ENCODE measurements at regions not wholly inside any gene's neighbourhood (a gene's known extent, or its start where the extent isn't known, plus 50 kb on each side); places are given as distances from the start of the nearest gene placed in this dataset.

DNA sequence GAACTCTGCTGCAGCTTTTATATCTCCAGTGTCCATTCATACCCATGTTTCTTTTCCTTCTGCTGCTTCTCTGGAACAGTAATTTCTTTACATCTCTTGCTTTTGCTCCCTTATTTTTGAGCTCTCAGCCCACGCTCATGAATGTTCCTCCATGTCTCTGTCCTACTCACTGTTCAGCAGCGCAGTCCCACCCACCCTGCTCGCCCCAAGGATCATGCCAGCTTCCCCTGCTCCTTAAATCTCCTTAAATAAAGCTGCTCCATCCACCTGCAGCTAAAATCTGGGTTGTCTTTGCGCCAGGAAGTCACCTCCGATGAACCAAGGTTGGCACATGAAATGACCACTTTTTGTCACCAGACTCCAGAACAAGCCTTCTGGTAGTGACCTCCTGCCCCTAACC lies 201.1 kb upstream of the RGS6 start:
- no peaks in the 10 kb centered on the region for H3K27me3 Mint-ChIP-seq (ENCODE audit: insufficient read depth)
- H3K27ac Mint-ChIP-seq = no peak overlapping the region
- intact Hi-C loops (cut with micrococcal nuclease) = no loop called here
- H3K9me3 Mint-ChIP-seq = no peaks in the 10 kb centered on the region
- H3K4me3 Mint-ChIP-seq = no peak overlapping the region
- H3K4me1 Mint-ChIP-seq (ENCODE audit: low read depth) = no peaks in the 10 kb centered on the region
- peaks cover 56% of the 10 kb centered on the region for H3K36me3 Mint-ChIP-seq (ENCODE audit: low read depth)
- DNase-seq (ENCODE audit: low spot score) = no peak

- H3K9me3 Mint-ChIP-seq = no peaks in the 10 kb centered on the region
- no peak overlapping the region for H3K4me3 Mint-ChIP-seq
- no peaks in the 10 kb centered on the region for H3K4me1 Mint-ChIP-seq (ENCODE audit: low read depth)
- no peak for DNase-seq (ENCODE audit: low spot score)
- intact Hi-C loops (cut with micrococcal nuclease) = no loop called here
- H3K27me3 Mint-ChIP-seq (ENCODE audit: insufficient read depth) = no peaks in the 10 kb centered on the region
- H3K27ac Mint-ChIP-seq = no peak overlapping the region
- peaks cover 67% of the 10 kb centered on the region for H3K36me3 Mint-ChIP-seq (ENCODE audit: low read depth)
Measured at GRCh38 chr14:71733210-71733883, 198.9 kb upstream of the RGS6 start.

GRCh38 chr14:71734076-71734475 lies 198.2 kb upstream of the RGS6 start:
- Mint-ChIP-seq H3K4me3 (no peak overlapping the region), H3K27ac (peak overlapping the region; percentile 72)

GRCh38 chr14:71734885-71735284 lies 197.3 kb upstream of the RGS6 start:
- H3K27ac Mint-ChIP-seq = no peak overlapping the region
- no peaks in the 10 kb centered on the region for H3K4me1 Mint-ChIP-seq (ENCODE audit: low read depth)
- intact Hi-C loops (cut with micrococcal nuclease) = no loop called here
- no peaks in the 10 kb centered on the region for H3K27me3 Mint-ChIP-seq (ENCODE audit: insufficient read depth)
- no peak overlapping the region for H3K4me3 Mint-ChIP-seq
- H3K9me3 Mint-ChIP-seq = no peaks in the 10 kb centered on the region
- peaks cover 66% of the 10 kb centered on the region for H3K36me3 Mint-ChIP-seq (ENCODE audit: low read depth)
- DNase-seq (ENCODE audit: low spot score) = no peak

More at GRCh38 chr14:71734076-71734475, 198.2 kb upstream of the RGS6 start:
- no peaks in the 10 kb centered on the region for H3K9me3 Mint-ChIP-seq
- intact Hi-C loops (cut with micrococcal nuclease) = no loop called here
- H3K36me3 Mint-ChIP-seq (ENCODE audit: low read depth) = peaks cover 69% of the 10 kb centered on the region
- no peaks in the 10 kb centered on the region for H3K4me1 Mint-ChIP-seq (ENCODE audit: low read depth)
- no peak for DNase-seq (ENCODE audit: low spot score)
- H3K27me3 Mint-ChIP-seq (ENCODE audit: insufficient read depth) = no peaks in the 10 kb centered on the region

GRCh38 chr14:71737760-71738159 lies 194.5 kb upstream of the RGS6 start:
- no peaks in the 10 kb centered on the region for H3K4me1 Mint-ChIP-seq (ENCODE audit: low read depth)
- H3K9me3 Mint-ChIP-seq = no peaks in the 10 kb centered on the region
- DNase-seq (ENCODE audit: low spot score) = no peak
- peaks cover 47% of the 10 kb centered on the region for H3K36me3 Mint-ChIP-seq (ENCODE audit: low read depth)
- intact Hi-C loops (cut with micrococcal nuclease) = no loop called here
- H3K27me3 Mint-ChIP-seq (ENCODE audit: insufficient read depth) = peaks cover 1% of the 10 kb centered on the region
- H3K27ac Mint-ChIP-seq = no peak overlapping the region
- no peak overlapping the region for H3K4me3 Mint-ChIP-seq

DNA sequence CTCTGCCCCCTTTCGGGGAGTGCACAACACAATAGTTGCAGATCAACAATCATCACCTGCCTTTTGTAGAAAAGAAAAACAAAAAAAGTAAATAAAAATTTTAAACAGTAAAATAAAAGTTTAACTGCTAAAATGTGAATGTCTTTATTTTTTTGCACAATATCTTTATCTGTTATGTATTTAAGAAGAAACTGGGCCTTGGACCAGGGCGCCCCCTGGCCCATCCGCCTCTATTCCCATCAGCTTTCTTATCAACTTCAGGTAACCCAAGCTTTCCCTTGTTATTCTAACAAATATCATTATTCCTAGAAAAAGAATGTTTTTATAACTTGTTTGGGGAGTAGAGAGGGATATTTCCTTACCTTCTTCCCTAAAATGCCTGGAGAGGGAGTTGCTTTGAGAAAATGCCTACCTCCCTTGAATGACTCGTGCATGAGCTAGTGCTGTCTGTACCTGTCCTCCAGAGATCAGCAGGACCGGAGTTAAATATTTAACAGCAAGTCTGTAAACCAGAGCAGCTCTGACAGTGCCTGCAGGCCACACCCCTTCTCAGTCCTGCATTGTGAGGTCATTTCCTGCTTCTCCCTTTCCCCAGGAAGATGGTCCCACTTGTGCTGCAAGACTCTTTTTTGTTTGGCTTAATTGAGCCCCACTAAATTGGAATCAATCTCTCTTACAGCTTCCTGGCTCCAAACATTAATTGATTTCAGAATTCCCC lies 192.8 kb upstream of the RGS6 start:
- peaks cover 1% of the 10 kb centered on the region for H3K27me3 Mint-ChIP-seq (ENCODE audit: insufficient read depth)
- peaks cover 34% of the 10 kb centered on the region for H3K36me3 Mint-ChIP-seq (ENCODE audit: low read depth)
- H3K27ac Mint-ChIP-seq = no peak overlapping the region
- no peaks in the 10 kb centered on the region for H3K9me3 Mint-ChIP-seq
- no peak for DNase-seq (ENCODE audit: low spot score)
- H3K4me3 Mint-ChIP-seq = no peak overlapping the region
- no peaks in the 10 kb centered on the region for H3K4me1 Mint-ChIP-seq (ENCODE audit: low read depth)
- intact Hi-C loops (cut with micrococcal nuclease) = no loop called here

DNA sequence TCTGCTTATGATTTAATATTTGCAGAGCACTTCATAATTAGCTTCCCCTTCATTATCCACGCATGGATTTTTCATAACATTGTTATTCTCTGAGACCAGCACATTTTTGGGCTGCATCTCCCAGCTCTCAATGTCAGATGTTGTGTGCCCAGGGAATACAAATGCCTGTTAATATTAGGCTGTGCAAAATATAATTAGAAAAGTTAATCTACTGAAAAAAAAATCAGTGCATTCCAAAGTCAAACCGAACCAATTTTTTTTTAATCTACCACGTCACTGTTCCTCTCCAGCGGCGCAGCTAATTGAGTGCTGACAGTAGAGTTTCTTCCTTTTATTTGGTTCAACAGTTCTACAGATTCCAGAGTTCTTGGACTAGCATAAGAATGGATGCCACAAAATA lies 191.0 kb upstream of the RGS6 start:
- Mint-ChIP-seq H3K4me1 (ENCODE audit: low read depth) (no peaks in the 10 kb centered on the region), H3K27ac (no peak overlapping the region), H3K9me3 (peaks cover 2% of the 10 kb centered on the region), H3K27me3 (ENCODE audit: insufficient read depth) (peaks cover 1% of the 10 kb centered on the region), H3K4me3 (no peak overlapping the region), H3K36me3 (ENCODE audit: low read depth) (peaks cover 23% of the 10 kb centered on the region)
- no peak for DNase-seq (ENCODE audit: low spot score)
- intact Hi-C loops (cut with micrococcal nuclease) = no loop called here

DNA sequence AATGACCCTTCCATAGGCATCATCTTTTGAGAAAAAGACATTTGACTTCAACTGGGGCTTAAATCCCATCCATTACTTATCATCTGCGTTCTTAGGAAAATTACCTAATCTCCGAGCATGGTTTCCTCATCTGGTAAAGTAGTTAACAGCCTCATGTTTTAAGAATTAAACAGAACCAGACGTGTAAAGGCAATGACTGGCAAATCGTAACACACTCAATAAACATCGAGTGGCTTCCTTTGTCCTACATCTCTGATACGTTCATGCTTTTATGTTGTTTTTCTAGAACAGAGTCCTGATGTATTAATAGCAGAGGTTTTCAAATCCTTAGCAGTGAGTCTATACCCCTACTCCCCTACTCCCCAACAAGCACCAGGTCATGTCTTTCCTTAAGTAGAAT lies 189.7 kb upstream of the RGS6 start:
- Mint-ChIP-seq H3K4me1 (ENCODE audit: low read depth) (no peaks in the 10 kb centered on the region), H3K9me3 (peaks cover 11% of the 10 kb centered on the region), H3K36me3 (ENCODE audit: low read depth) (peaks cover 14% of the 10 kb centered on the region), H3K4me3 (no peak overlapping the region), H3K27ac (no peak overlapping the region), H3K27me3 (ENCODE audit: insufficient read depth) (peaks cover 1% of the 10 kb centered on the region)
- no peak for DNase-seq (ENCODE audit: low spot score)
- intact Hi-C loops (cut with micrococcal nuclease) = no loop called here

- peaks cover 1% of the 10 kb centered on the region for H3K4me1 Mint-ChIP-seq (ENCODE audit: low read depth)
Measured at GRCh38 chr14:71745072-71745471, 187.2 kb upstream of the RGS6 start.

DNA sequence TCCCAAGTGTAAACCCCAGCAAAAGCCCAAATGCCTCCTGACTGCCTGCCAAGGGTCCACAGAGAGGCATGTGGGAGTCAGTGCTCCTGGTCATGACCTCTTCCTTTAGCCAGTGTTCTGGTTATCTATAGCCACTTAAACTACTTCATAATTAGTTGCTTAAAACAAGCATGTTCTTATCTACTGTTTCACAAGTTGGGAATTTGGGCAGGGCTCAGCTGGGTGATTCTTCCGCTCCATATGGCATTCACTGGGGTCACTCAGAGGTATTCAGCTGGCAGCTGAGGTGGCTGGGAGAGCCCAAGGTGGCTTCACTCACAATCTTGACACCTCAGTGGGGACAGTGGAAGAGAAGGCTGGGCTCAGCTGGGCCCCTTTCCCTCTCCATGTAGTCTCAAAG lies 184.0 kb upstream of the RGS6 start:
- intact Hi-C loops (cut with micrococcal nuclease) = no loop called here
- Mint-ChIP-seq H3K36me3 (ENCODE audit: low read depth) (peaks cover 3% of the 10 kb centered on the region), H3K27me3 (ENCODE audit: insufficient read depth) (peaks cover 6% of the 10 kb centered on the region), H3K4me1 (ENCODE audit: low read depth) (peaks cover 17% of the 10 kb centered on the region), H3K4me3 (no peak overlapping the region), H3K9me3 (peaks cover 30% of the 10 kb centered on the region), H3K27ac (no peak overlapping the region)
- no peak for DNase-seq (ENCODE audit: low spot score)

More at GRCh38 chr14:71745072-71745471, 187.2 kb upstream of the RGS6 start:
- H3K9me3 Mint-ChIP-seq = peaks cover 30% of the 10 kb centered on the region
- peaks cover 9% of the 10 kb centered on the region for H3K36me3 Mint-ChIP-seq (ENCODE audit: low read depth)
- no peak overlapping the region for H3K4me3 Mint-ChIP-seq
- H3K27me3 Mint-ChIP-seq (ENCODE audit: insufficient read depth) = peaks cover 1% of the 10 kb centered on the region
- H3K27ac Mint-ChIP-seq = no peak overlapping the region
- DNase-seq (ENCODE audit: low spot score) = no peak
- intact Hi-C loops (cut with micrococcal nuclease) = no loop called here

DNA sequence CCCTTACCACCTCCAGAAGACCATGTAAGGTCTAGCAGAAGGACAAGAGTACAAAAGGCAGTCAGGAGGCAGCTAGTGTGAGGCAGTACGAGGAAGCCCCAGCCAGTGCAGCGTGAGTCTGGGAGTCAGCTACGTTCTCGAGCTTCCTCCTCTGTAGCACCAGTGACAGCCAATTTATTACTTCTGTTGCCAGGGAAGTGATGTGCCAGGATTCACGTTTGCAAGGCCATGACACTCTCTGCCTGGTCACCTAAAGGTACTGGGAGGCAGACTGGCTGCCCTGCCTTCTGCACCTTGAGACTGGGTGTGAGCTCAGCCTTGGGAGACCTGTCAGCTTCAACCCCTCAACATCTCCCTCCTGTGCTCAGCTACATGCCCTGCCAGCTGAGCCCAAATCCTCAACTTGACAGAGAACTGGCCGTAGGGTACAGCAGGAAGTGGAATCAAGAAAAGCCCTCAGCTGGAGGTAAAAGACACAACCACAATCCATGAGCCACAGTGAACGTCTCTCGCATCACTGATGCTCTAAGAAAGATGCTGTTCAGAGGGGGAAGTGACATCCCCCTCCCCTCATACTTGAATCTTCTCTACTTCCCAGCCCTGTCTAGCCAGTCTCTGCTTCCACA lies 182.5 kb upstream of the RGS6 start:
- intact Hi-C loops (cut with micrococcal nuclease) = loop anchor here (5.0 kb wide), 1 partner anchor 342 kb away; no protein-coding TSS in a partner anchor
- Mint-ChIP-seq H3K27ac (no peak overlapping the region), H3K27me3 (ENCODE audit: insufficient read depth) (peaks cover 6% of the 10 kb centered on the region), H3K9me3 (peaks cover 30% of the 10 kb centered on the region), H3K36me3 (ENCODE audit: low read depth) (peaks cover 3% of the 10 kb centered on the region), H3K4me1 (ENCODE audit: low read depth) (peaks cover 18% of the 10 kb centered on the region), H3K4me3 (no peak overlapping the region)
- DNase-seq (ENCODE audit: low spot score) = no peak

GRCh38 chr14:71751264-71751663 lies 181.0 kb upstream of the RGS6 start:
- Mint-ChIP-seq H3K27ac (no peak overlapping the region), H3K4me1 (ENCODE audit: low read depth) (peaks cover 18% of the 10 kb centered on the region), H3K36me3 (ENCODE audit: low read depth) (peaks cover 3% of the 10 kb centered on the region), H3K4me3 (no peak overlapping the region), H3K27me3 (ENCODE audit: insufficient read depth) (peaks cover 11% of the 10 kb centered on the region), H3K9me3 (peaks cover 27% of the 10 kb centered on the region)
- no peak for DNase-seq (ENCODE audit: low spot score)
- intact Hi-C loops (cut with micrococcal nuclease) = loop anchor here (5.0 kb wide), 1 partner anchor 344 kb away; no protein-coding TSS in a partner anchor

GRCh38 chr14:71752111-71752738 lies 180.0 kb upstream of the RGS6 start:
- intact Hi-C loops (cut with micrococcal nuclease) = loop anchor here (5.0 kb wide), 1 partner anchor 345 kb away; no protein-coding TSS in a partner anchor
- H3K27ac Mint-ChIP-seq = no peak overlapping the region
- H3K9me3 Mint-ChIP-seq = peaks cover 22% of the 10 kb centered on the region
- H3K4me1 Mint-ChIP-seq (ENCODE audit: low read depth) = peaks cover 18% of the 10 kb centered on the region
- DNase-seq (ENCODE audit: low spot score) = no peak
- H3K27me3 Mint-ChIP-seq (ENCODE audit: insufficient read depth) = peaks cover 12% of the 10 kb centered on the region
- H3K4me3 Mint-ChIP-seq = no peak overlapping the region
- H3K36me3 Mint-ChIP-seq (ENCODE audit: low read depth) = peaks cover 3% of the 10 kb centered on the region

Measured in activated T-helper 1 cell treated with anti-CD3 and anti-CD28 coated beads, Interleukin-12 subunit alpha, Interleukin-12 subunit beta, Interleukin-2, Interleukin-4 antibody, amounts not matched to agents 30 ng/mL and 10 ng/mL and 1 ng/mL, durations not matched to agents 14 hours and 24 hours and 36 hours (primary cell).